ENCODE measurements at regions not wholly inside any gene's neighbourhood (a gene's known extent, or its start where the extent isn't known, plus 50 kb on each side); places are given as distances from the start of the nearest gene placed in this dataset.

- TF ChIP-seq CTCF (IDR thresholded peaks at IDR 0.05; ENCODE audit: low read depth, low read length, missing input control) (no peak), MAX (IDR thresholded peaks at IDR 0.05) (no peak), NR2F2 (IDR thresholded peaks at IDR 0.05) (no peak), RXRA (IDR thresholded peaks at IDR 0.05) (no peak)
These were observed 105.2 kb downstream of the OR2B2 start for GRCh38 chr6:27806981-27807440.
